ENCODE measurements at regions not wholly inside any gene's neighbourhood (a gene's known extent, or its start where the extent isn't known, plus 50 kb on each side); places are given as distances from the start of the nearest gene placed in this dataset.
"Not testable (repeated sequence)": the region's sequence is repeated elsewhere in the genome, so short reads cannot be mapped to it uniquely, and the experiment has no call there.

DNA sequence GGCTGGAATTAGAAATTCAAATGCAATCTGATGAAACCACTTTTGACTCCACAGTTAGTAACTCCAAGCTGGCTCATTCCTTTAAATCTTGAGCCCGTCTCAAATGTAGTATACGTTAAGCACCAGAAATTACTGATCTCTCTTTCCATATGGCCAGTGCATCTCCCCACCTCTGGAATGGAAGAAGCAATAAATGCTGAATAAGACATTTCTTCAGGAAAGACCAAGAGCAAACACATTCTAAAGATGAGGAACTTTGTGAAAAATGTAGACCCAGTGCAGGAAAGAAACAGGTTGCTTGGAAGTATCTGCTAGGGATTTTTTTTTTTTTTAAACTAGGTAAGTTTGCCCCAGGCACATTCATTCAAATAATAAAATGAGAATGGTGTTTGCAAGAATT is 143.1 kb upstream of the FBXO11 start:
- no peak for TF ChIP-seq JUND (IDR thresholded peaks at IDR 0.05; ENCODE audit: low read depth)
- in situ Hi-C loops (cut with HindIII; ENCODE audit: low pct_unique_long_range_greater_than_20kb, low sequenced_read_pairs): no loop called here
- no peak for DNase-seq (ENCODE audit: low read depth in 1 of 2, low spot score in 1 of 2)

DNA sequence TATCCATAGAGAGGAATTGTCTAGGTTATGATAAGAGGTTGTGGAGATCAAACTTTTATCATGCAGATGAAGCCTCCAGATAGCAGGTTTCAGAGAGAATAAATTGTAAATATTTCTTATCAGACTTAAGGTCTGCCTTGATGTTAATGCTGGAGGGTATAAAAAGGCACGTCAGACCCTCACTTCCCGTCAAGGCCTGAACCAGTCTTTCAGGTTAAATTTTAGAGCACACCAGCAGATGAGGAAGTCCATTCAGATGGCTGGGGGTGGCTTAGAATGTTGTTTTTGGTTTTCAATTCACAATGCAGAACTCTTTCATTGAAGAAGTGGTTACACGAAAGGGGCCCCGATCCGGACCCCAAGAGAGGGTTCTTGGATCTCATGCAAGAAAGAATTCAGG is 144.4 kb upstream of the FBXO11 start:
- in situ Hi-C loops (cut with HindIII; ENCODE audit: low pct_unique_long_range_greater_than_20kb, low sequenced_read_pairs): no loop called here
- no peak for TF ChIP-seq JUND (IDR thresholded peaks at IDR 0.05; ENCODE audit: low read depth)
- DNase-seq (ENCODE audit: low read depth in 1 of 2, low spot score in 1 of 2): no peak

DNA sequence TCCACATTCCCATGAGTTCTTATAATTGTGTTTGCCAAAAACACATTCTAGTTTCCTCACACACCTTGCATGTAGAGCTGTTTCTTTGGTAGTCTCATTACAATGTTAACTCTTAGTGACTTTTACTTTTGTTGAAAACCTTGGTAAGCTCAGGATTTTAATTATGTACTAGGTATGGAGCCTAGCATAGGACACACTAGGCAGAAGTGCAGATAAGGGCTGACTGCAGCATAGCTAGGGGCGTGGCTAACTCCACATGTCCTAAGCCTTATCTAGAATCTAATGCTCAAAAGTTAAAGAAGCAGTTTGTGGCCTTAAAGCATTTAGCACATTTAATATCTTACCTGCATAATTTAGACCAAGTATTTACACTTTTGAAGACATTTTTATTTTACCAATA is 153.7 kb upstream of the FBXO11 start:
- no peak for TF ChIP-seq JUND (IDR thresholded peaks at IDR 0.05; ENCODE audit: low read depth)
- no peak for DNase-seq (ENCODE audit: low read depth in 1 of 2, low spot score in 1 of 2)
- in situ Hi-C loops (cut with HindIII; ENCODE audit: low pct_unique_long_range_greater_than_20kb, low sequenced_read_pairs): no loop called here

DNA sequence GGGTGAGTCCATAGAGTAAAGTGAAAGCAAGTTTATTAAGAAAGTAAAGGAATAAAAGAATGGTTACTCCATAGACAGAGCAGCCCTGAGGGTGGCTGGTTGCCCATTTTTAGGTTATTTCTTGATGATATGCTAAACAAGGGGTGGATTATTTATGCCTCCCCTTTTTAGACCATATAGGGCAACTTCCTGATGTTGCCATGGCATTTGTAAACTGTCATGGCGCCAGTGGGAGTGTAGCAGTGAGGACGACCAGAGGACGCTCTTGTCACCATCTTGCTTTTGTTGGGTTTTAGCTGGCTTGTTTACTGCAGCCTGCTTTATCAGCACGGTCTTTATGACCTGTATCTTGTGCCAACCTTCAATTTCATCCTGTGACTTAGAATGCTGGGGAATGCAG is 155.4 kb upstream of the FBXO11 start:
- DNase-seq (ENCODE audit: low read depth in 1 of 2, low spot score in 1 of 2): not testable (repeated sequence)

DNA sequence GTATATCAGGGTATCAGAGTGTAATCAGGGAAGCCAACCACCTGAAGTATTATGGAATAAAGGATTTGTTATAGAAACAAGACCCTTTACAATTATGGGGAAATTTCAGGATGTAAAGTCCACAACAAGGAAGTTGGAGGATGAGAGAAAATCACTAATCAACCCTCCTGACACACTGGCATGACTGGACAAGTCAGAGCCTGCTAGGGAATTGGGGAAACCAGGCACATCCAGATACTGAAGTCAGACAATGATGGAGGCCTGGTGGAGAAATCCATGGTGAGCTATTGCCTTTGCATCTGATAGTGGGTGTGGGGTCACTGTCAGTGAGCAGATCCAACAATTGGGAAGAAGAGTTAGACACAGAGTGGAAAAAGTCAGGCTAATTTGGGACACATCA is 158.8 kb upstream of the FBXO11 start:
- no peak for TF ChIP-seq JUND (IDR thresholded peaks at IDR 0.05; ENCODE audit: low read depth)
- DNase-seq (ENCODE audit: low read depth in 1 of 2, low spot score in 1 of 2): no peak
- in situ Hi-C loops (cut with HindIII; ENCODE audit: low pct_unique_long_range_greater_than_20kb, low sequenced_read_pairs): no loop called here

More for the DNA sequence above, 155.4 kb upstream of the FBXO11 start:
- in situ Hi-C loops (cut with HindIII; ENCODE audit: low pct_unique_long_range_greater_than_20kb, low sequenced_read_pairs): not testable (repeated sequence)

DNA sequence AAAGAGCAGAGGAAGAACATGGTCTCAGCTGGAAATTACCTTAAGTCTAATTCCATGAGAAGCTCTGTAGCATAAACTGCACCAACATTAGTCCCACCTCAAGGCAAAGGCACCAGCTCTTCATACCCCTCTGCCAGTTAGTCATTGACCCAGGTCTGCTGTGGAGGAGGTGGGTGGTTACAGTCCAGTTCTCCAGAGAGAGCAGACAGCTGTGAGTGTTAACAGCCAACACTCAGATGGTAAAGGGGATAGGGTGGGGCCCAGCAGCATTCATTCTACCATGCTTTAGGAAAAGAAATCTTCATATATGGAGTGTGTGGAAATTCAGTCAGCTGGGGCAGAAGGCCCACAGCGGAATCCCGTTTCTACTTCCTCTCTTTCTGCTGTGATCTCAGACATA is 159.7 kb upstream of the FBXO11 start:
- no peak for DNase-seq (ENCODE audit: low read depth in 1 of 2, low spot score in 1 of 2)
- in situ Hi-C loops (cut with HindIII; ENCODE audit: low pct_unique_long_range_greater_than_20kb, low sequenced_read_pairs): no loop called here

DNA sequence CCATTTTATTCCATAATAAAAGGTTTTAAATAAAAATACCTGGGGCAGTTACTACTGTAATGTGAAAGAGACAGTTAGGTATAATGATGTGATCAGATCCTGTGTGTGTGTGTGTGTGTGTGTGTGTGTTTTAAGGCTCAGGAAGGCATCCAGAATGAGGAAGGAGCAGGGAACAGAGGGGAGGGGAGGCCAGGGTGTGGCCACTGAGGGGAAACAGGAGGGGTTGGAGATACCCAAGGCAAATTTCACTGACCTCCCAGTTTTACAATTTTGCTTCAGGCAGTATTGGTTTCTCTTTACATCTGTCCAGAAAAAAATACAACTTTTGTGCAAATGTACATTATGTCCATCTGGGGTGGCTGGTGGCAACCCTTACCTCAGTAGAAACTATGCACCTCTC is 163.5 kb upstream of the FBXO11 start:
- in situ Hi-C loops (cut with HindIII; ENCODE audit: low pct_unique_long_range_greater_than_20kb, low sequenced_read_pairs): no loop called here
- no peak for DNase-seq (ENCODE audit: low read depth in 1 of 2, low spot score in 1 of 2)
- TF ChIP-seq JUND (IDR thresholded peaks at IDR 0.05; ENCODE audit: low read depth): no peak

More for the DNA sequence above, 159.7 kb upstream of the FBXO11 start:
- no peak for TF ChIP-seq JUND (IDR thresholded peaks at IDR 0.05; ENCODE audit: low read depth)

DNA sequence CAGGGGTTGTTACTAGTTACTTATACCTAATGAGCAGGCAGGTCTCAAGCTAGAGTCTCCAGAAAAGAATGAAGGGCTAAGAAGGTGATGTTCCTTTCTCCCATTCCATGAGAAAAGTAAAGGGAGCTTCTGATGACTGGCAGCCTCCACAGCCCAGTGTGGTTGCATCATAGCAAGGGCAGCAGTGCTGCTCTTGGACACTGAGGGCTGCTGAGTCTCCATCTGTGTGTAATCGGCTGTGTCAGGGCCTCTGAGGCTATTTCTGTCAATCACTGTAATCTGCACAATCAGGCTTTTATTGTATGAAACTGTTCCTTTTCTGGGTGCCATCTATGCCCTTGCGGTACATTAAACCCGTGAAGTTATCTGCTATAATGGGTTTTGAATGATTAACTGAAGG is 164.1 kb upstream of the FBXO11 start:
- no peak for TF ChIP-seq JUND (IDR thresholded peaks at IDR 0.05; ENCODE audit: low read depth)
- in situ Hi-C loops (cut with HindIII; ENCODE audit: low pct_unique_long_range_greater_than_20kb, low sequenced_read_pairs): no loop called here
- DNase-seq (ENCODE audit: low read depth in 1 of 2, low spot score in 1 of 2): no peak

DNA sequence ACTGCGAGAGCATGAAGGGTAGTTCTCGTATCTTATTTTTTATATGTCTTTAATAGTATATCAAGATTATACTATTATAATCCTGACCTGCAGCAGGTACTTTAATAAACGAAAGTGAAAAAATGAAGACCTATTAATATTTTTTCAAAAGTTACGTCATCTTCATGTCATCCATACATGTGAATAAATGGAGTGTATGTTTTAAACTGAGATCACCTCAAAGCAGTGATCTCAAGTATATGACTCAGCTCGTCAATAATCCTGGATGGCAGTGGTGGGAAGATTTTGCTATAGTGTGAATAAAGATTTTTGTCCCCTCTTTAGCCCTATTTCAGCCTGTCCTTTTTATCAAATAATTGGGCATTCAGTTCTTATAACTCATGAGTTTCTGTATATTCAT is 166.3 kb upstream of the FBXO11 start:
- TF ChIP-seq JUND (IDR thresholded peaks at IDR 0.05; ENCODE audit: low read depth): no peak
- no peak for DNase-seq (ENCODE audit: low read depth in 1 of 2, low spot score in 1 of 2)
- in situ Hi-C loops (cut with HindIII; ENCODE audit: low pct_unique_long_range_greater_than_20kb, low sequenced_read_pairs): no loop called here

DNA sequence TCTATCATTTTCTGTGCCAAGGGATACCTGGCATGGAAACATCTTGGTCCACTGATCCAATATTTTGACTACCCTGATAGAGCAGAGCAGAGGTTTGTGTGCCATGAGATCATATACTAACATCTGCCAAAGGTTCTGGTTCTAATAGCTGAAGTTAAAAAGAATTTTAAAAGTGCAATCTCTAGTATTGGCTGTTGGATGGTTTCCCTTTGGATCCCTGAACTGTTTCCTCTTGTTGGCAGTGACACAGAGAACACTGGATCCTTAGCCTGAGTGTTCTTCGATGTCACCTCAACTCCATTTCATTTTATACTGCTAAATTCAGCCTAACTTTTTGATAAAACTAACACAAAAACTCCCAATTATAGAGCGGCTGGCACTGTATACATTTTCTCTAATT is 169.3 kb upstream of the FBXO11 start:
- in situ Hi-C loops (cut with HindIII; ENCODE audit: low pct_unique_long_range_greater_than_20kb, low sequenced_read_pairs): no loop called here
- TF ChIP-seq JUND (IDR thresholded peaks at IDR 0.05; ENCODE audit: low read depth): no peak
- DNase-seq (ENCODE audit: low read depth in 1 of 2, low spot score in 1 of 2): no peak

DNA sequence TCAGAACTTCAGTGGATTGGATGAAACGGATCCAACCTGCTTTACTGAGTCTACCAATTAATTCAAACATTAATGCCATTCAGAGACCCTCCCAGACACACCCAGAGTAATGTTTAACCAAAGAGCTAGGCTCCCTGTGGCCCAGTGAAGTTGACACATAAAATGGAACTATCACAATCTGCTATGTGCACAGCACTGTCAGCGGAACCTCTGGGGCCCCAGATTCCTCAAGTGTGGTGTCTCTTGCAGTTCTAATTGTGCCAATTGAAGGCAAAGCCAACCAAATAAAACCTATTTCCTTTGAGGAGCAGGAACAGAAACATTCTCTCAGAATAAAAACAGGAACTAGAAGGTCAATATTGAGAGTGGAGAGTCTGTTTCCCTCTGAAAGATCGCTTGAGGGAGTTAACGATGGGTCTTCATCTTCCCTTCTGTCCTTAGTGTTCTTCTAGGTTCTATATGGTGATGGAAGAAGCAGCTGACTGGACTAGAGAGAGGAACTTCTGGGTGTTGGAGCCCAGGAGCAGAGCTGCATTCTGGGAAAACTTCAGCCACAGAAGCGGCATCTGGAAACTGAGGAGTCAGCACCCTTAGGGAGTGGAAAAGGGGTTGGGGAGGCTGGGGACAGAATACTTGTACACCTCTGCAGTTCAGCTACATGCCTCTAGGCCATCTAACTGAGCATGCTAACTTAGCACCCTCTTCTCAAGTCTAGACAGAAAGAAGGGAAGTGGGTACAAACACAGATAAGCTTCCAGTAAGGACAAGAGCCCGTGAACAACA is 174.4 kb upstream of the FBXO11 start:
- no peak for DNase-seq (ENCODE audit: low read depth in 1 of 2, low spot score in 1 of 2)
- no peak for TF ChIP-seq JUND (IDR thresholded peaks at IDR 0.05; ENCODE audit: low read depth)
- in situ Hi-C loops (cut with HindIII; ENCODE audit: low pct_unique_long_range_greater_than_20kb, low sequenced_read_pairs): no loop called here

DNA sequence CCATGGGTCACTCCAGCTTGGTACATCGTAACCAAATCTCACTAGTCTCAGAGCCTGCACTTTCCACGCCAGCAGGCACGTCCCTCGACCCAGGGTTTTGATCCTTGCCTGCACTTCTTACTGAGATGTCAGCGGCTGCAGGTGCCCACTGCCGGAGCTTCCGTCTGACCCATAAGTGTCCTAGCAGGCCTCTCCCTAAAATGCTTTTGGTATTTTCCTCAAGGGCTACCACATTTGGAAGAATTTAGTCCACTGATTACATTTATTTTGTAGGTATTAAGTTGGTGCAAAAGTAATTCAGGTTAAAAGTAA is 175.0 kb upstream of the FBXO11 start:
- no peak for DNase-seq (ENCODE audit: low read depth in 1 of 2, low spot score in 1 of 2)
- in situ Hi-C loops (cut with HindIII; ENCODE audit: low pct_unique_long_range_greater_than_20kb, low sequenced_read_pairs): no loop called here
- no peak for TF ChIP-seq JUND (IDR thresholded peaks at IDR 0.05; ENCODE audit: low read depth)

DNA sequence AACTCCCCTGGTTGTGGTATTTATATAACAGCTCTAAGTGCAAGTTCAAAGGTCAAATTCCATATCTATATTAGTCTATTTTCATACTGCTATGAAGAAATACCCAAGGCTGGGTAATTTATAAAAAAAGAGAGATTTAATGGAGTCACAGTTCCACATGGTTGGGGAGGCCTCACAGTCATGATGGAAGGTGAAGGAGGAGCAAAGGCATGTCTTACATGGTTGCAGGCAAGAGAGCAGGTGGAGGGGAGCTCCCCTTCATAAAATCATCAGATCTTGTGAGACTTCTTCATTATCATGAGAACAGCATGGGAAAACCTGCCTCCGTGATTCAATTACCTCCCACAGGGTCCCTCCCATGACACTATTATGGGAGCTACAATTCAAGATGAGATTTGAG is 179.6 kb upstream of the FBXO11 start:
- no peak for DNase-seq (ENCODE audit: low read depth in 1 of 2, low spot score in 1 of 2)
- in situ Hi-C loops (cut with HindIII; ENCODE audit: low pct_unique_long_range_greater_than_20kb, low sequenced_read_pairs): no loop called here
- TF ChIP-seq JUND (IDR thresholded peaks at IDR 0.05; ENCODE audit: low read depth): no peak

DNA sequence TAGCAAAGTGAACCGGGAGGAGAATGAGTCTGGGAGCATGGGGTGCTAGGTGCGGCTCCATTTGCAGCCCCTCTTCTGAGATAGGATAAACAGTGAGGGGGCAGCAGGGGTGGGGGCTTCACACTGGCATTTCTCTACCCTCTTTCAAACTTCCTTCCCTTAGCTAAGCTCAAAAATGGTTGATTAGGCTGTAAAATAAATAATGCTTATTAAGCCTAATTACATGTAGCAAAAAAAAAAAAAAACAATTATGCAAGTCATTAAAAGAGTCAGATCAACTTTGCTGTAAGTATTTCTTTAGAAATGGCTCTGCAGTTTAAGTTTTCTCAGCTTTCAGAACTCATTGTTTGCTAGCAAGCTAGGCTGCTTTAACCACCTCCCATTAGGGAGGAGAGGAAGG is 182.7 kb upstream of the FBXO11 start:
- no peak for DNase-seq (ENCODE audit: low read depth in 1 of 2, low spot score in 1 of 2)
- in situ Hi-C loops (cut with HindIII; ENCODE audit: low pct_unique_long_range_greater_than_20kb, low sequenced_read_pairs): no loop called here
- no peak for TF ChIP-seq JUND (IDR thresholded peaks at IDR 0.05; ENCODE audit: low read depth)
